ENCODE measurements at regions not wholly inside any gene's neighbourhood (a gene's known extent, or its start where the extent isn't known, plus 50 kb on each side); places are given as distances from the start of the nearest gene placed in this dataset.

DNA sequence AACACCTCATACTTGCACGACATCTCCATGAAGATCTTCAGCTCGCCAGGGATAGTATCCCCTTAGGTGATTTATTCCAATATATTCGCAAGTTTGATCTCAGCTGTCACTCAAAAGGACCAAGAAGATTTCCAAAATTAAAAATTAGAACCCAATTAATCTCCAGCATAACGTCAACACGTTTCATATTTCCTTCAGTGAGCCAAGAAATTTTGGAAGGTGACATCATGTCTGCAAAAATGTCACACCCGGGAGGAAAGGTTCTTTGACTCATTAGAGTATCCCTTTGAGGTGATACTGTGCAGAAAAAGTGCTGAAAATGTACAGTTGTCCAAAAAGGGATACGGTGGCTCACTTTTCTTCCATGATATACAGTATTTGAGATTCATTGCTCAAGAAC lies 569.6 kb downstream of the EFNB2 start:
- ChIA-PET CTCF (no interaction called here), POLR2A (no interaction called here)
- no peaks in the 10 kb centered on the region for H3K36me3 ChIP-seq (ENCODE audit: control insufficient read depth in 2 of 2, extremely low read depth in 1 of 2, insufficient read depth in 1 of 2, low read length in 1 of 2)
- H3K27ac ChIP-seq (ENCODE audit: low read length): no peak overlapping the region
- no peaks in the 10 kb centered on the region for H3K4me1 Mint-ChIP-seq
- H3K36me3 Mint-ChIP-seq: no peaks in the 10 kb centered on the region
- no peaks in the 10 kb centered on the region for H3K9me3 ChIP-seq
- WGBS (ENCODE audit: insufficient coverage): 72% methylated on average over 2 of the region's 7 CpGs
- no peak overlapping the region for H3K4me3 ChIP-seq (ENCODE audit: control insufficient read depth in 1 of 2, extremely low read depth in 1 of 2, low read length in 1 of 2)
- H3K9me3 Mint-ChIP-seq: no peaks in the 10 kb centered on the region
- no peaks in the 10 kb centered on the region for H3K27me3 ChIP-seq (replicated peaks in 1 of 2; ENCODE audit: control insufficient read depth in 2 of 2, extremely low read depth in 1 of 2, insufficient read depth in 2 of 2, low read length in 1 of 2)
- no peak overlapping the region for H3K4me3 Mint-ChIP-seq
- H3K27ac Mint-ChIP-seq: no peak overlapping the region
- peaks cover 0 to 16% of the 10 kb centered on the region in 2 donors for H3K27me3 Mint-ChIP-seq
- DNase-seq: no peak
- no peak for ATAC-seq (replicated peaks in 1 of 4)
- no peaks in the 10 kb centered on the region for H3K4me1 ChIP-seq (ENCODE audit: control insufficient read depth in 1 of 2, extremely low read depth in 1 of 2, insufficient read depth in 2 of 2, low read length in 2 of 2)

GRCh38 chr13:105962080-105962479 lies 573.4 kb downstream of the EFNB2 start:
- Mint-ChIP-seq H3K27ac (no peak overlapping the region), H3K27me3 (peaks cover 0 to 9% of the 10 kb centered on the region in 2 donors), H3K4me3 (no peak overlapping the region), H3K36me3 (no peaks in the 10 kb centered on the region), H3K9me3 (no peaks in the 10 kb centered on the region), H3K4me1 (no peaks in the 10 kb centered on the region)
- no peak overlapping the region for H3K4me3 ChIP-seq (ENCODE audit: control insufficient read depth in 1 of 2, extremely low read depth in 1 of 2, low read length in 1 of 2)
- H3K27ac ChIP-seq (ENCODE audit: low read length): no peak overlapping the region
- no peak for ATAC-seq (replicated peaks in 1 of 4)
- H3K9me3 ChIP-seq: no peaks in the 10 kb centered on the region
- no peaks in the 10 kb centered on the region for H3K4me1 ChIP-seq (ENCODE audit: control insufficient read depth in 1 of 2, extremely low read depth in 1 of 2, insufficient read depth in 2 of 2, low read length in 2 of 2)
- H3K36me3 ChIP-seq (ENCODE audit: control insufficient read depth in 2 of 2, extremely low read depth in 1 of 2, insufficient read depth in 1 of 2, low read length in 1 of 2): no peaks in the 10 kb centered on the region
- WGBS (ENCODE audit: insufficient coverage): 100% methylated on average over 1 of the region's 7 CpGs
- H3K27me3 ChIP-seq (replicated peaks in 1 of 2; ENCODE audit: control insufficient read depth in 2 of 2, extremely low read depth in 1 of 2, insufficient read depth in 2 of 2, low read length in 1 of 2): no peaks in the 10 kb centered on the region
- POLR2A ChIA-PET: no interaction called here
- CTCF ChIA-PET: no interaction called here
- no peak for DNase-seq

DNA sequence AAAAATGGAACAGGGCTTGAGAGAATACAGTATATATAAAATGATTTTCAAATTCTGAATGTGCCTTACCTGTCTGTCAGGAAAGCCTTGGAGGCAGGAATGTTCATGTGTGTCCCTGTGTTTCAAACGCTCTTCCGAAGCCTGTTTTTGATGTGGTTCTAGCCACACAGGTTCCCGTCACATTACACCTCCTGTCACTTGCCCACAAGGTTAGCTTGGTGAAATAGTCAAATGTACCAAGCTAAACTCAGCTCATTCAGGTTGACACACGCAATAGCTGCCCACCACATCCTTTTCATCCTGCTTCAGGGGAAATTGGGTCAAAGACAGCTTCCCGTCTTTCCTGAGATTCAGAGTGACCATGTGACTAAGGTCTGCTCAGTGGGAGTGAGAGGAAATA lies 574.0 kb downstream of the EFNB2 start:
- Mint-ChIP-seq H3K36me3 (no peaks in the 10 kb centered on the region), H3K4me1 (no peaks in the 10 kb centered on the region), H3K27ac (no peak overlapping the region), H3K4me3 (no peak overlapping the region), H3K27me3 (peaks cover 0 to 7% of the 10 kb centered on the region in 2 donors), H3K9me3 (no peaks in the 10 kb centered on the region)
- ChIA-PET CTCF (no interaction called here), POLR2A (no interaction called here)
- DNase-seq: no peak
- ATAC-seq (replicated peaks in 1 of 4): no peak
- WGBS (ENCODE audit: insufficient coverage): 61% methylated on average over 2 of the region's 5 CpGs
- Histone ChIP-seq H3K27me3 (replicated peaks in 1 of 2; ENCODE audit: control insufficient read depth in 2 of 2, extremely low read depth in 1 of 2, insufficient read depth in 2 of 2, low read length in 1 of 2) (no peaks in the 10 kb centered on the region), H3K36me3 (ENCODE audit: control insufficient read depth in 2 of 2, extremely low read depth in 1 of 2, insufficient read depth in 1 of 2, low read length in 1 of 2) (no peaks in the 10 kb centered on the region), H3K4me1 (ENCODE audit: control insufficient read depth in 1 of 2, extremely low read depth in 1 of 2, insufficient read depth in 2 of 2, low read length in 2 of 2) (no peaks in the 10 kb centered on the region), H3K9me3 (no peaks in the 10 kb centered on the region), H3K4me3 (ENCODE audit: control insufficient read depth in 1 of 2, extremely low read depth in 1 of 2, low read length in 1 of 2) (no peak overlapping the region), H3K27ac (ENCODE audit: low read length) (no peak overlapping the region)

GRCh38 chr13:105960326-105960725 lies 575.1 kb downstream of the EFNB2 start:
- H3K36me3 ChIP-seq (ENCODE audit: control insufficient read depth in 2 of 2, extremely low read depth in 1 of 2, insufficient read depth in 1 of 2, low read length in 1 of 2): no peaks in the 10 kb centered on the region
- ChIA-PET POLR2A (no interaction called here), CTCF (no interaction called here)
- H3K27me3 Mint-ChIP-seq: peaks cover 0 to 4% of the 10 kb centered on the region in 2 donors
- no peaks in the 10 kb centered on the region for H3K9me3 Mint-ChIP-seq
- no peaks in the 10 kb centered on the region for H3K4me1 Mint-ChIP-seq
- ATAC-seq (replicated peaks in 1 of 4) (no peak), DNase-seq (no peak)
- no peak overlapping the region for H3K27ac ChIP-seq (ENCODE audit: low read length)
- no peaks in the 10 kb centered on the region for H3K9me3 ChIP-seq
- H3K36me3 Mint-ChIP-seq: no peaks in the 10 kb centered on the region
- 80% methylated on average over 1 of the region's 7 CpGs for WGBS (ENCODE audit: insufficient coverage)
- no peak overlapping the region for H3K4me3 Mint-ChIP-seq
- H3K4me3 ChIP-seq (ENCODE audit: control insufficient read depth in 1 of 2, extremely low read depth in 1 of 2, low read length in 1 of 2): no peak overlapping the region
- no peaks in the 10 kb centered on the region for H3K4me1 ChIP-seq (ENCODE audit: control insufficient read depth in 1 of 2, extremely low read depth in 1 of 2, insufficient read depth in 2 of 2, low read length in 2 of 2)
- H3K27me3 ChIP-seq (replicated peaks in 1 of 2; ENCODE audit: control insufficient read depth in 2 of 2, extremely low read depth in 1 of 2, insufficient read depth in 2 of 2, low read length in 1 of 2): no peaks in the 10 kb centered on the region
- H3K27ac Mint-ChIP-seq: no peak overlapping the region

GRCh38 chr13:105959876-105960275 lies 575.6 kb downstream of the EFNB2 start:
- ATAC-seq (replicated peaks in 1 of 4): no peak
- Histone ChIP-seq H3K9me3 (no peaks in the 10 kb centered on the region), H3K4me1 (ENCODE audit: control insufficient read depth in 1 of 2, extremely low read depth in 1 of 2, insufficient read depth in 2 of 2, low read length in 2 of 2) (no peaks in the 10 kb centered on the region), H3K27me3 (replicated peaks in 1 of 2; ENCODE audit: control insufficient read depth in 2 of 2, extremely low read depth in 1 of 2, insufficient read depth in 2 of 2, low read length in 1 of 2) (no peaks in the 10 kb centered on the region), H3K4me3 (ENCODE audit: control insufficient read depth in 1 of 2, extremely low read depth in 1 of 2, low read length in 1 of 2) (no peak overlapping the region), H3K36me3 (ENCODE audit: control insufficient read depth in 2 of 2, extremely low read depth in 1 of 2, insufficient read depth in 1 of 2, low read length in 1 of 2) (no peaks in the 10 kb centered on the region), H3K27ac (ENCODE audit: low read length) (no peak overlapping the region)
- ChIA-PET POLR2A (no interaction called here), CTCF (no interaction called here)
- no peaks in the 10 kb centered on the region for H3K36me3 Mint-ChIP-seq
- H3K27me3 Mint-ChIP-seq: peaks cover 0 to 4% of the 10 kb centered on the region in 2 donors
- WGBS (ENCODE audit: insufficient coverage): no CpG with 5 or more reads among the region's 6 CpGs
- H3K4me3 Mint-ChIP-seq: no peak overlapping the region
- H3K4me1 Mint-ChIP-seq: no peaks in the 10 kb centered on the region
- H3K9me3 Mint-ChIP-seq: no peaks in the 10 kb centered on the region
- no peak for DNase-seq
- no peak overlapping the region for H3K27ac Mint-ChIP-seq

GRCh38 chr13:105957769-105958438 lies 577.6 kb downstream of the EFNB2 start:
- no peak overlapping the region for H3K4me3 Mint-ChIP-seq
- H3K4me3 ChIP-seq (ENCODE audit: control insufficient read depth in 1 of 2, extremely low read depth in 1 of 2, low read length in 1 of 2): no peak overlapping the region
- H3K4me1 ChIP-seq (ENCODE audit: control insufficient read depth in 1 of 2, extremely low read depth in 1 of 2, insufficient read depth in 2 of 2, low read length in 2 of 2): no peaks in the 10 kb centered on the region
- ChIA-PET POLR2A (no interaction called here), CTCF (no interaction called here)
- H3K27ac Mint-ChIP-seq: no peak overlapping the region
- H3K9me3 Mint-ChIP-seq: peaks cover 0 to 4% (median 0%) of the 10 kb centered on the region in 3 donors
- WGBS (ENCODE audit: insufficient coverage): 58% methylated on average over 5 of the region's 7 CpGs
- no peaks in the 10 kb centered on the region for H3K4me1 Mint-ChIP-seq
- no peaks in the 10 kb centered on the region for H3K9me3 ChIP-seq
- no peak for DNase-seq
- H3K27ac ChIP-seq (ENCODE audit: low read length): no peak overlapping the region
- H3K36me3 ChIP-seq (ENCODE audit: control insufficient read depth in 2 of 2, extremely low read depth in 1 of 2, insufficient read depth in 1 of 2, low read length in 1 of 2): no peaks in the 10 kb centered on the region
- ATAC-seq (replicated peaks in 1 of 4): no peak
- H3K36me3 Mint-ChIP-seq: no peaks in the 10 kb centered on the region
- peaks cover 0 to 7% of the 10 kb centered on the region in 2 donors for H3K27me3 Mint-ChIP-seq
- H3K27me3 ChIP-seq (replicated peaks in 1 of 2; ENCODE audit: control insufficient read depth in 2 of 2, extremely low read depth in 1 of 2, insufficient read depth in 2 of 2, low read length in 1 of 2): no peaks in the 10 kb centered on the region

GRCh38 chr13:105956921-105957320 lies 578.5 kb downstream of the EFNB2 start:
- H3K9me3 Mint-ChIP-seq: peaks cover 0 to 4% (median 0%) of the 10 kb centered on the region in 3 donors
- H3K4me1 ChIP-seq (ENCODE audit: control insufficient read depth in 1 of 2, extremely low read depth in 1 of 2, insufficient read depth in 2 of 2, low read length in 2 of 2): no peaks in the 10 kb centered on the region
- no peaks in the 10 kb centered on the region for H3K36me3 Mint-ChIP-seq
- H3K4me3 Mint-ChIP-seq: no peak overlapping the region
- no peak overlapping the region for H3K27ac Mint-ChIP-seq
- no peaks in the 10 kb centered on the region for H3K27me3 ChIP-seq (replicated peaks in 1 of 2; ENCODE audit: control insufficient read depth in 2 of 2, extremely low read depth in 1 of 2, insufficient read depth in 2 of 2, low read length in 1 of 2)
- H3K36me3 ChIP-seq (ENCODE audit: control insufficient read depth in 2 of 2, extremely low read depth in 1 of 2, insufficient read depth in 1 of 2, low read length in 1 of 2): no peaks in the 10 kb centered on the region
- no peak for ATAC-seq (replicated peaks in 1 of 4)
- WGBS (ENCODE audit: insufficient coverage): 100% methylated on average over 3 of the region's 6 CpGs
- no peak overlapping the region for H3K27ac ChIP-seq (ENCODE audit: low read length)
- no peaks in the 10 kb centered on the region for H3K4me1 Mint-ChIP-seq
- H3K9me3 ChIP-seq: no peaks in the 10 kb centered on the region
- POLR2A ChIA-PET: no interaction called here
- H3K4me3 ChIP-seq (ENCODE audit: control insufficient read depth in 1 of 2, extremely low read depth in 1 of 2, low read length in 1 of 2): no peak overlapping the region
- peaks cover 0 to 7% of the 10 kb centered on the region in 2 donors for H3K27me3 Mint-ChIP-seq
- CTCF ChIA-PET: no interaction called here
- no peak for DNase-seq
